GM21423 (cell line): ENCODE measurements at regions not wholly inside any gene's neighbourhood (a gene's known extent, or its start where the extent isn't known, plus 50 kb on each side); places are given as distances from the start of the nearest gene placed in this dataset.

Experiments used
- ATAC-seq: cut with Tn5 transposase; IDR thresholded peaks from one replicate; pipeline ENCODE4 v1.9.1; 2021; ENCODE audit warnings: mild to moderate bottlenecking, moderate library complexity; ENCODE audit not compliant: unreplicated experiment

GRCh38 chr10:128418819-128419218 is 292.6 kb upstream of the MKI67 start:
- ATAC-seq = no peak

GRCh38 chr10:128419466-128420019 is 293.3 kb upstream of the MKI67 start:
- ATAC-seq = no peak

- no peak for ATAC-seq
Measured at GRCh38 chr10:128420623-128421022, 294.4 kb upstream of the MKI67 start.

GRCh38 chr10:128421371-128422160 is 295.3 kb upstream of the MKI67 start:
- no peak for ATAC-seq

GRCh38 chr10:128422190-128422589 is 296.0 kb upstream of the MKI67 start:
- ATAC-seq = no peak

- no peak for ATAC-seq
Measured at GRCh38 chr10:128422999-128423398, 296.8 kb upstream of the MKI67 start.

GRCh38 chr10:128429321-128429720 is 303.1 kb upstream of the MKI67 start:
- ATAC-seq = no peak

- no peak for ATAC-seq
Measured at GRCh38 chr10:128429835-128430513, 303.8 kb upstream of the MKI67 start.

GRCh38 chr10:128431083-128431482 is 304.9 kb upstream of the MKI67 start:
- ATAC-seq = no peak

- no peak for ATAC-seq
Measured at GRCh38 chr10:128431506-128431905, 305.3 kb upstream of the MKI67 start.

GRCh38 chr10:128432011-128432410 is 305.8 kb upstream of the MKI67 start:
- ATAC-seq = no peak

GRCh38 chr10:128432423-128432822 is 306.2 kb upstream of the MKI67 start:
- no peak for ATAC-seq

- no peak for ATAC-seq
Measured at GRCh38 chr10:128435811-128436210, 309.6 kb upstream of the MKI67 start.

GRCh38 chr10:128437786-128438345 is 311.6 kb upstream of the MKI67 start:
- no peak for ATAC-seq

- ATAC-seq = no peak
Measured at GRCh38 chr10:128438417-128439063, 312.3 kb upstream of the MKI67 start.

- ATAC-seq = no peak
Measured at GRCh38 chr10:128440513-128441160, 314.4 kb upstream of the MKI67 start.

- no peak for ATAC-seq
Measured at GRCh38 chr10:128443925-128444518, 317.8 kb upstream of the MKI67 start.

- ATAC-seq = no peak
Measured at GRCh38 chr10:128448796-128449195, 322.6 kb upstream of the MKI67 start.

GRCh38 chr10:128451879-128452278 is 325.7 kb upstream of the MKI67 start:
- no peak for ATAC-seq

GRCh38 chr10:128456271-128456670 is 330.0 kb upstream of the MKI67 start:
- no peak for ATAC-seq
